ENCODE measurements at regions not wholly inside any gene's neighbourhood (a gene's known extent, or its start where the extent isn't known, plus 50 kb on each side); places are given as distances from the start of the nearest gene placed in this dataset.
"Not testable (repeated sequence)": the region's sequence is repeated elsewhere in the genome, so short reads cannot be mapped to it uniquely, and the experiment has no call there.

GRCh38 chr1:37372302-37372701 is 102.1 kb upstream of the ZC3H12A start:
- H3K4me3 ChIP-seq (ENCODE audit: low read depth, low read length), result no peak overlapping the region
- Mint-ChIP-seq H3K27me3 (peaks cover 14% of the 10 kb centered on the region), H3K9me3 (peaks cover 0 to 11% (median 2%) of the 10 kb centered on the region in 7 donors), H3K27ac (no peak overlapping the region), H3K4me3 (no peak overlapping the region), H3K4me1 (no peaks in the 10 kb centered on the region), H3K36me3 (no peaks in the 10 kb centered on the region)
- DNase-seq (no peak), ATAC-seq (ENCODE audit: low read depth in 2 of 2) (no peak)
- H3K27me3 ChIP-seq (ENCODE audit: control insufficient read depth, insufficient read depth, low read length), result no peaks in the 10 kb centered on the region
- H3K36me3 ChIP-seq (ENCODE audit: control insufficient read depth, insufficient read depth, low read length), result no peaks in the 10 kb centered on the region
- no peak overlapping the region for H3K27ac ChIP-seq (ENCODE audit: insufficient read depth, low read length, poor library complexity, severe bottlenecking)
- H3K4me1 ChIP-seq (ENCODE audit: control insufficient read depth, insufficient read depth, low read length, poor library complexity, severe bottlenecking), result no peaks in the 10 kb centered on the region
- peaks cover 0 to 4% of the 10 kb centered on the region in 2 experiments for H3K9me3 ChIP-seq (ENCODE audit: control insufficient read depth in 2 of 2, low read length in 2 of 2)

GRCh38 chr1:37372711-37373110 is 101.7 kb upstream of the ZC3H12A start:
- Histone ChIP-seq H3K4me1 (ENCODE audit: control insufficient read depth, insufficient read depth, low read length, poor library complexity, severe bottlenecking) (no peaks in the 10 kb centered on the region), H3K27me3 (ENCODE audit: control insufficient read depth, insufficient read depth, low read length) (no peaks in the 10 kb centered on the region), H3K9me3 (ENCODE audit: control insufficient read depth in 2 of 2, low read length in 2 of 2) (peaks cover 0 to 4% of the 10 kb centered on the region in 2 experiments), H3K36me3 (ENCODE audit: control insufficient read depth, insufficient read depth, low read length) (no peaks in the 10 kb centered on the region), H3K4me3 (ENCODE audit: low read depth, low read length) (no peak overlapping the region), H3K27ac (ENCODE audit: insufficient read depth, low read length, poor library complexity, severe bottlenecking) (no peak overlapping the region)
- DNase-seq (no peak), ATAC-seq (ENCODE audit: low read depth in 2 of 2) (no peak)
- Mint-ChIP-seq H3K9me3 (peaks cover 0 to 14% (median 2%) of the 10 kb centered on the region in 7 donors), H3K27me3 (peaks cover 18% of the 10 kb centered on the region), H3K36me3 (no peaks in the 10 kb centered on the region), H3K27ac (no peak overlapping the region), H3K4me1 (no peaks in the 10 kb centered on the region), H3K4me3 (no peak overlapping the region)

- no peak for ATAC-seq (ENCODE audit: low read depth in 2 of 2)
Observed at GRCh38 chr1:37373413-37373812, 101.0 kb upstream of the ZC3H12A start.

GRCh38 chr1:37380546-37380945 is 93.8 kb upstream of the ZC3H12A start:
- not testable (repeated sequence) for H3K9me3 ChIP-seq (ENCODE audit: control insufficient read depth in 2 of 2, low read length in 2 of 2); H3K4me1 ChIP-seq (ENCODE audit: control insufficient read depth, insufficient read depth, low read length, poor library complexity, severe bottlenecking); ATAC-seq (ENCODE audit: low read depth in 2 of 2); H3K27me3 ChIP-seq (ENCODE audit: control insufficient read depth, insufficient read depth, low read length); H3K27ac Mint-ChIP-seq; H3K4me1 Mint-ChIP-seq; H3K36me3 ChIP-seq (ENCODE audit: control insufficient read depth, insufficient read depth, low read length); H3K27ac ChIP-seq (ENCODE audit: insufficient read depth, low read length, poor library complexity, severe bottlenecking); H3K4me3 Mint-ChIP-seq; H3K4me3 ChIP-seq (ENCODE audit: low read depth, low read length); H3K36me3 Mint-ChIP-seq
- Mint-ChIP-seq H3K27me3 (peaks cover 53% of the 10 kb centered on the region), H3K9me3 (peaks cover 0 to 17% (median 2%) of the 10 kb centered on the region in 7 donors)
- peak in 1 of 3 donors; percentile 52 for DNase-seq

More at GRCh38 chr1:37373413-37373812, 101.0 kb upstream of the ZC3H12A start:
- Mint-ChIP-seq H3K27ac (no peak overlapping the region), H3K4me3 (no peak overlapping the region), H3K36me3 (no peaks in the 10 kb centered on the region), H3K9me3 (peaks cover 0 to 20% (median 2%) of the 10 kb centered on the region in 7 donors), H3K4me1 (no peaks in the 10 kb centered on the region), H3K27me3 (peaks cover 22% of the 10 kb centered on the region)
- Histone ChIP-seq H3K36me3 (ENCODE audit: control insufficient read depth, insufficient read depth, low read length) (no peaks in the 10 kb centered on the region), H3K4me3 (ENCODE audit: low read depth, low read length) (no peak overlapping the region), H3K27me3 (ENCODE audit: control insufficient read depth, insufficient read depth, low read length) (no peaks in the 10 kb centered on the region), H3K27ac (ENCODE audit: insufficient read depth, low read length, poor library complexity, severe bottlenecking) (no peak overlapping the region), H3K4me1 (ENCODE audit: control insufficient read depth, insufficient read depth, low read length, poor library complexity, severe bottlenecking) (no peaks in the 10 kb centered on the region), H3K9me3 (ENCODE audit: control insufficient read depth in 2 of 2, low read length in 2 of 2) (peaks cover 0 to 4% of the 10 kb centered on the region in 2 experiments)
- no peak for DNase-seq

- ATAC-seq (ENCODE audit: low read depth in 2 of 2) (no peak), DNase-seq (no peak)
- H3K27ac Mint-ChIP-seq, result no peak overlapping the region
- Histone ChIP-seq H3K36me3 (ENCODE audit: control insufficient read depth, insufficient read depth, low read length) (no peaks in the 10 kb centered on the region), H3K4me1 (ENCODE audit: control insufficient read depth, insufficient read depth, low read length, poor library complexity, severe bottlenecking) (no peaks in the 10 kb centered on the region), H3K9me3 (ENCODE audit: control insufficient read depth in 2 of 2, low read length in 2 of 2) (no peaks in the 10 kb centered on the region), H3K27me3 (ENCODE audit: control insufficient read depth, insufficient read depth, low read length) (no peaks in the 10 kb centered on the region), H3K4me3 (ENCODE audit: low read depth, low read length) (no peak overlapping the region), H3K27ac (ENCODE audit: insufficient read depth, low read length, poor library complexity, severe bottlenecking) (no peak overlapping the region)
- H3K9me3 Mint-ChIP-seq, result peaks cover 0 to 2% (median 0%) of the 10 kb centered on the region in 7 donors
- H3K4me3 Mint-ChIP-seq, result no peak overlapping the region
- H3K4me1 Mint-ChIP-seq, result no peaks in the 10 kb centered on the region
- H3K27me3 Mint-ChIP-seq, result peaks cover 27% of the 10 kb centered on the region
- no peaks in the 10 kb centered on the region for H3K36me3 Mint-ChIP-seq
Observed at GRCh38 chr1:37387854-37388253, 86.5 kb upstream of the ZC3H12A start.

GRCh38 chr1:37389327-37389726 is 85.1 kb upstream of the ZC3H12A start:
- Histone ChIP-seq H3K27ac (ENCODE audit: insufficient read depth, low read length, poor library complexity, severe bottlenecking) (no peak overlapping the region), H3K4me3 (ENCODE audit: low read depth, low read length) (no peak overlapping the region), H3K36me3 (ENCODE audit: control insufficient read depth, insufficient read depth, low read length) (no peaks in the 10 kb centered on the region), H3K4me1 (ENCODE audit: control insufficient read depth, insufficient read depth, low read length, poor library complexity, severe bottlenecking) (no peaks in the 10 kb centered on the region), H3K27me3 (ENCODE audit: control insufficient read depth, insufficient read depth, low read length) (no peaks in the 10 kb centered on the region), H3K9me3 (ENCODE audit: control insufficient read depth in 2 of 2, low read length in 2 of 2) (no peaks in the 10 kb centered on the region)
- Mint-ChIP-seq H3K9me3 (peaks cover 0 to 2% (median 0%) of the 10 kb centered on the region in 7 donors), H3K36me3 (no peaks in the 10 kb centered on the region), H3K27ac (no peak overlapping the region), H3K4me3 (no peak overlapping the region), H3K4me1 (no peaks in the 10 kb centered on the region), H3K27me3 (peaks cover 20% of the 10 kb centered on the region)
- no peak for DNase-seq
- no peak for ATAC-seq (ENCODE audit: low read depth in 2 of 2)

- DNase-seq (no peak), ATAC-seq (ENCODE audit: low read depth in 2 of 2) (no peak)
- Mint-ChIP-seq H3K36me3 (no peaks in the 10 kb centered on the region), H3K4me1 (no peaks in the 10 kb centered on the region), H3K27me3 (peaks cover 29% of the 10 kb centered on the region), H3K9me3 (peaks cover 0 to 4% (median 0%) of the 10 kb centered on the region in 7 donors), H3K4me3 (no peak overlapping the region), H3K27ac (no peak overlapping the region)
- Histone ChIP-seq H3K4me3 (ENCODE audit: low read depth, low read length) (no peak overlapping the region), H3K4me1 (ENCODE audit: control insufficient read depth, insufficient read depth, low read length, poor library complexity, severe bottlenecking) (no peaks in the 10 kb centered on the region), H3K27me3 (ENCODE audit: control insufficient read depth, insufficient read depth, low read length) (no peaks in the 10 kb centered on the region), H3K27ac (ENCODE audit: insufficient read depth, low read length, poor library complexity, severe bottlenecking) (no peak overlapping the region), H3K36me3 (ENCODE audit: control insufficient read depth, insufficient read depth, low read length) (no peaks in the 10 kb centered on the region), H3K9me3 (ENCODE audit: control insufficient read depth in 2 of 2, low read length in 2 of 2) (no peaks in the 10 kb centered on the region)
Observed at GRCh38 chr1:37391211-37392011, 83.0 kb upstream of the ZC3H12A start.

- Histone ChIP-seq H3K4me1 (ENCODE audit: control insufficient read depth, insufficient read depth, low read length, poor library complexity, severe bottlenecking) (no peaks in the 10 kb centered on the region), H3K4me3 (ENCODE audit: low read depth, low read length) (no peak overlapping the region), H3K27ac (ENCODE audit: insufficient read depth, low read length, poor library complexity, severe bottlenecking) (no peak overlapping the region), H3K36me3 (ENCODE audit: control insufficient read depth, insufficient read depth, low read length) (no peaks in the 10 kb centered on the region), H3K27me3 (ENCODE audit: control insufficient read depth, insufficient read depth, low read length) (no peaks in the 10 kb centered on the region), H3K9me3 (ENCODE audit: control insufficient read depth in 2 of 2, low read length in 2 of 2) (no peaks in the 10 kb centered on the region)
- peaks cover 29% of the 10 kb centered on the region for H3K27me3 Mint-ChIP-seq
- peaks cover 0 to 4% (median 0%) of the 10 kb centered on the region in 7 donors for H3K9me3 Mint-ChIP-seq
- H3K36me3 Mint-ChIP-seq, result no peaks in the 10 kb centered on the region
- H3K4me1 Mint-ChIP-seq, result no peaks in the 10 kb centered on the region
- DNase-seq (no peak), ATAC-seq (ENCODE audit: low read depth in 2 of 2) (no peak)
- H3K27ac Mint-ChIP-seq, result no peak overlapping the region
- no peak overlapping the region for H3K4me3 Mint-ChIP-seq
Observed at GRCh38 chr1:37392051-37392450, 82.3 kb upstream of the ZC3H12A start.
